ENCODE measurements at regions not wholly inside any gene's neighbourhood (a gene's known extent, or its start where the extent isn't known, plus 50 kb on each side); places are given as distances from the start of the nearest gene placed in this dataset.
A peak's percentile ranks its signal among the peaks of the same experiment; 100 is the strongest.

DNA sequence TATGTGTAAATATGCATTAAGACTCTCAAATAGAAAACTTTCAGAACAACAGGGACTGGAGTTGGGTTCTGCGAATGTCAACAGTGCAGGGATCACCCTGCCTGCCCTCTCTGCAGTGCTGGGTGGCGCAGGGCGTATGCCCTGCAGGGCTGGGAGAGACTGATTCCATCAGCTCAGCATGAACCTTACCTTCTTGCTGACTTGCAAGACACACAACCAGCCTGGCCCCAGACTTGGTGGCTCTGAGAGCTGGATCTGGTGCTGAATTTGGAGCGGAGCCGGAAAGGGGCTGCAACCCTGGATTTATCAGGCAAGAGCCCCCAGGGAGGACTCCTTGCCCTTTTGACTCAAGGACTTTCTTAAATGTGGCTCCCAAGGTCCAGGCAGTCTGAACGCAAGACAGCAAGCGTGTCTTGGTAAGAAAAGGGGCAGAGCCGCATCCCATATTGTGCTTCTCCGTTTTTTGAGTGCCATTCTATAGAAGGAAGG lies 376.0 kb upstream of the IRX2 start:
- Histone ChIP-seq H3K27ac (ENCODE audit: low read depth, low read length) (no peak overlapping the region), H4K91ac (replicated peaks; ENCODE audit: insufficient read length, low read length) (no peak overlapping the region), H3K27me3 (replicated peaks in 1 of 4; ENCODE audit: control insufficient read depth in 3 of 4, extremely low read depth in 1 of 4, insufficient read depth in 3 of 4, low read length in 3 of 4) (peaks cover 0 to 11% (median 7%) of the 10 kb centered on the region in 4 experiments; a peak in 4 of 7 replicates), H2AK5ac (ENCODE audit: low read depth, low read length) (no peak overlapping the region), H3K36me3 (ENCODE audit: control insufficient read depth in 2 of 4, insufficient read depth in 4 of 4, low read length in 3 of 4) (no peaks in the 10 kb centered on the region), H3K4ac (replicated peaks; ENCODE audit: insufficient read length, low read depth, low read length) (no peak overlapping the region), H3K23me2 (ENCODE audit: low read depth, low read length) (no peaks in the 10 kb centered on the region), H2BK120ac (replicated peaks; ENCODE audit: low read depth, low read length) (peak overlapping the region; percentile 33), H4K8ac (ENCODE audit: extremely low read depth, insufficient read depth, low read length) (no peak overlapping the region), H2BK12ac (ENCODE audit: low read depth, low read length) (0 out of 2 replicates have a peak overlapping the region, but pooled peaks have one; percentile 39), H4K20me1 (replicated peaks in 1 of 2; ENCODE audit: control insufficient read depth in 1 of 2, insufficient read depth in 2 of 2, low read length in 2 of 2) (no peaks in the 10 kb centered on the region), H4K5ac (ENCODE audit: insufficient read length, low read depth, low read length) (no peak overlapping the region), H2BK20ac (ENCODE audit: low read length) (no peak overlapping the region), H3K4me2 (ENCODE audit: insufficient read depth in 1 of 2, low read depth in 2 of 2, low read length in 2 of 2) (no peak overlapping the region), H2AFZ (ENCODE audit: low read length) (no peak overlapping the region), H2BK5ac (ENCODE audit: low read depth, low read length) (no peak overlapping the region), H3K79me2 (ENCODE audit: control insufficient read depth in 1 of 2, insufficient read depth in 2 of 2, low read length in 2 of 2) (no peaks in the 10 kb centered on the region), H3K56ac (replicated peaks; ENCODE audit: insufficient read length, low read depth, low read length) (no peak overlapping the region), H3K4me3 (ENCODE audit: extremely low read depth in 1 of 4, insufficient read depth in 2 of 4, low read depth in 3 of 4, low read length in 4 of 4) (no peak overlapping the region), H3K79me1 (ENCODE audit: low read depth, low read length) (no peaks in the 10 kb centered on the region), H2BK15ac (ENCODE audit: low read length) (no peak overlapping the region), H3K9me3 (ENCODE audit: insufficient read depth in 2 of 2, low read depth in 1 of 2, low read length in 1 of 2) (no peaks in the 10 kb centered on the region), H3K18ac (ENCODE audit: extremely low read depth, low read length) (peak overlapping the region; percentile 81; the same call in 1 of the 2 replicates), H3K4me1 (replicated peaks in 1 of 4; ENCODE audit: control insufficient read depth in 3 of 4, insufficient read depth in 4 of 4, low read length in 3 of 4) (peaks cover 5 to 24% (median 10%) of the 10 kb centered on the region in 4 experiments; a peak in 6 of 7 replicates), H3K23ac (ENCODE audit: insufficient read length) (no peak overlapping the region), H3K14ac (ENCODE audit: insufficient read length) (no peak overlapping the region), H3K9ac (replicated peaks in 1 of 4; ENCODE audit: extremely low read depth in 1 of 4, low read depth in 3 of 4, low read length in 3 of 4) (no peak overlapping the region)
- CTCF ChIA-PET (ENCODE audit: partially characterized antibody): interaction anchor here (1.6 kb wide), 1 partner anchor 10 kb away, joined by 3 read pairs; no protein-coding TSS in a partner anchor
- POLR2A ChIA-PET (ENCODE audit: partially characterized antibody): no interaction called here
- WGBS, 2 experiments (ENCODE audit: extremely low coverage in 1 of 2, insufficient coverage in 1 of 2, insufficient read length in 1 of 2, insufficient replicate concordance in 2 of 2, low coverage in 1 of 2, low lambda C conversion rate in 2 of 2, missing lambda C conversion rate in 1 of 2): 97% methylated on average over 9 of the region's 9 CpGs; no CpG with 5 or more reads in 1 of the 2 experiments
- DNase-seq (ENCODE audit: low read depth in 1 of 2, low spot score in 2 of 2): no peak
- no peak for FAIRE-seq
- no peak for TF ChIP-seq GABPA (IDR thresholded peaks at IDR 0.05; ENCODE audit: borderline replicate concordance, insufficient read depth, low read length)
- no peak for TF ChIP-seq PHF8 (conservative IDR thresholded peaks at IDR 0.05; ENCODE audit: low read depth, low read length)
- no peak for TF ChIP-seq SAP30 (IDR thresholded peaks at IDR 0.05; ENCODE audit: insufficient read depth, insufficient replicate concordance, low read length)
- no peak for TF ChIP-seq E2F6 (IDR thresholded peaks at IDR 0.05)
- no peak for TF ChIP-seq RAD21 (IDR thresholded peaks at IDR 0.05 in 1 of 2, conservative IDR thresholded peaks at IDR 0.05 in 1 of 2; ENCODE audit: low read depth in 2 of 2, low read length in 2 of 2)
- TF ChIP-seq POU5F1 (IDR thresholded peaks at IDR 0.05; ENCODE audit: low read depth, low read length): no peak
- TF ChIP-seq CEBPB (IDR thresholded peaks at IDR 0.05; ENCODE audit: low read depth, low read length): no peak
- no peak for TF ChIP-seq CREB1 (IDR thresholded peaks at IDR 0.05)
